ENCODE measurements at regions not wholly inside any gene's neighbourhood (a gene's known extent, or its start where the extent isn't known, plus 50 kb on each side); places are given as distances from the start of the nearest gene placed in this dataset.

- H3K4me3 ChIP-seq = no peak overlapping the region
- intact Hi-C loops (cut with DNase I) = no loop called here
- H3K27me3 ChIP-seq = no peaks in the 10 kb centered on the region
- no peaks in the 10 kb centered on the region for H3K36me3 ChIP-seq
- no peak overlapping the region for H3K27ac ChIP-seq
- H3K9me3 ChIP-seq = no peaks in the 10 kb centered on the region
- H3K4me1 ChIP-seq = no peaks in the 10 kb centered on the region
- DNase-seq (no peak), ATAC-seq (no peak)
- 78 to 92% (median 89%) methylated on average over 6 of the region's 6 CpGs for WGBS, 4 donors
- no peak for TF ChIP-seq POLR2A (IDR thresholded peaks at IDR 0.05)
- TF ChIP-seq, protein P1, sequence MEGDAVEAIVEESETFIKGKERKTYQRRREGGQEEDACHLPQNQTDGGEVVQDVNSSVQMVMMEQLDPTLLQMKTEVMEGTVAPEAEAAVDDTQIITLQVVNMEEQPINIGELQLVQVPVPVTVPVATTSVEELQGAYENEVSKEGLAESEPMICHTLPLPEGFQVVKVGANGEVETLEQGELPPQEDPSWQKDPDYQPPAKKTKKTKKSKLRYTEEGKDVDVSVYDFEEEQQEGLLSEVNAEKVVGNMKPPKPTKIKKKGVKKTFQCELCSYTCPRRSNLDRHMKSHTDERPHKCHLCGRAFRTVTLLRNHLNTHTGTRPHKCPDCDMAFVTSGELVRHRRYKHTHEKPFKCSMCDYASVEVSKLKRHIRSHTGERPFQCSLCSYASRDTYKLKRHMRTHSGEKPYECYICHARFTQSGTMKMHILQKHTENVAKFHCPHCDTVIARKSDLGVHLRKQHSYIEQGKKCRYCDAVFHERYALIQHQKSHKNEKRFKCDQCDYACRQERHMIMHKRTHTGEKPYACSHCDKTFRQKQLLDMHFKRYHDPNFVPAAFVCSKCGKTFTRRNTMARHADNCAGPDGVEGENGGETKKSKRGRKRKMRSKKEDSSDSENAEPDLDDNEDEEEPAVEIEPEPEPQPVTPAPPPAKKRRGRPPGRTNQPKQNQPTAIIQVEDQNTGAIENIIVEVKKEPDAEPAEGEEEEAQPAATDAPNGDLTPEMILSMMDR (IDR thresholded peaks at IDR 0.05) = no peak
Measured at GRCh38 chr6:120498711-120499110, 835.6 kb downstream of the TBC1D32 start.

GRCh38 chr6:120496661-120497060 is 837.6 kb downstream of the TBC1D32 start:
- Histone ChIP-seq H3K4me1 (no peaks in the 10 kb centered on the region), H3K27me3 (no peaks in the 10 kb centered on the region), H3K36me3 (no peaks in the 10 kb centered on the region), H3K27ac (no peak overlapping the region), H3K4me3 (no peak overlapping the region), H3K9me3 (no peaks in the 10 kb centered on the region)
- intact Hi-C loops (cut with DNase I) = no loop called here
- 19 to 33% (median 25%) methylated on average over 1 of the region's 1 CpG for WGBS, 4 donors
- no peak for DNase-seq
- TF ChIP-seq POLR2A (IDR thresholded peaks at IDR 0.05) = no peak
- TF ChIP-seq, protein P1 (IDR thresholded peaks at IDR 0.05) = no peak
- no peak for ATAC-seq

DNA sequence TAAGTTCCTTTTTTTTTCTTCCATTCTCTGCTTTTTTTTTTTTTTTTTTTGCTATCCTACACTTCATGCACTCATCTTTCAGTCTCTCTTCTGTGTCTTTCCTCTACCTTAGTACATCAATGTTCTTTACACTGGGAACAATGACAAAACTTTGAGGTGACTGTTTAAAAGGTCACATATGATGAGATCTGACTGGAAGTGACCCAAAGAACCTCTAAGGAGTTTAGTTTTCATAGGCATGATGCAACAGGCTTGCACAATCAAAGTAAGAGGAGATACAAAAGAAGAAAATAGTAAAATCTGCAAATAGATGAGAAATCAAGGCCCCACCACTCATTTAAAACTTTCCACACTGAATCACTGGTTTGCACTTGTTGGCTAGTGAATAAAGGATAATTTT is 840.8 kb downstream of the TBC1D32 start:
- H3K4me1 ChIP-seq = no peaks in the 10 kb centered on the region
- no peak overlapping the region for H3K4me3 ChIP-seq
- TF ChIP-seq, protein P1 (IDR thresholded peaks at IDR 0.05) = no peak
- TF ChIP-seq POLR2A (IDR thresholded peaks at IDR 0.05) = no peak
- H3K9me3 ChIP-seq = no peaks in the 10 kb centered on the region
- no peak overlapping the region for H3K27ac ChIP-seq
- no peaks in the 10 kb centered on the region for H3K27me3 ChIP-seq
- no peak for DNase-seq
- no peak for ATAC-seq
- intact Hi-C loops (cut with DNase I) = no loop called here
- no peaks in the 10 kb centered on the region for H3K36me3 ChIP-seq

DNA sequence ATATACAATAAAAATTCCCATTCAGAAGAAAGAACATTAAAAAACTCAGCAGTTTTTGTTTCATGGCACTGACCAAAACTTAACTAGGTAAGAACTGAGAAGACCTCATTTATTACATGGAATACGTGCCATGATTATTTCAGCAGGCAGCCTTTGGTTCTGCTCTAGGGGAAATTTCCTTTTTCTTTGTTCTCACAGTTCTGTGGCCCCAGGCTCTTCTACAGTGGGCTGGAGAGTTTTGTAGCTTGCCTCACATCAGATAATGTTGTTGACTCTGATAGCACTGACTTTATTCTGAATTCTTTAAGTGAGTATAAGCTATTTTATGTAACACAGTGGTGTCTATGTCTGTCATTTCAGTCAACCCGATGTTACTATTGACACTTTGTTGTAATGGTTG is 844.3 kb downstream of the TBC1D32 start:
- DNase-seq = no peak
- no peaks in the 10 kb centered on the region for H3K36me3 ChIP-seq
- intact Hi-C loops (cut with DNase I) = no loop called here
- no peaks in the 10 kb centered on the region for H3K4me1 ChIP-seq
- H3K27ac ChIP-seq = no peak overlapping the region
- H3K4me3 ChIP-seq = no peak overlapping the region
- H3K9me3 ChIP-seq = no peaks in the 10 kb centered on the region
- H3K27me3 ChIP-seq = no peaks in the 10 kb centered on the region
- TF ChIP-seq, protein P1 (IDR thresholded peaks at IDR 0.05) = no peak
- TF ChIP-seq POLR2A (IDR thresholded peaks at IDR 0.05) = no peak
- WGBS, 4 donors = 70 to 84% (median 80%) methylated on average over 2 of the region's 2 CpGs
- no peak for ATAC-seq

Data from heart left ventricle (tissue), 16 donors.